Panc1 (cell line): ENCODE measurements at regions not wholly inside any gene's neighbourhood (a gene's known extent, or its start where the extent isn't known, plus 50 kb on each side); places are given as distances from the start of the nearest gene placed in this dataset.

Experiments used
- ATAC-seq: fragments of 200-7000 bp; cut with Tn5 transposase; 2 replicates; pipeline ENCODE4 v1.9.1; 2020; ENCODE audit warnings: mild to moderate bottlenecking, moderate library complexity
- BruUV-seq: library from RNA; stranded (reverse); fragments of 400-500 nt; replicated peaks from 2 replicates; lab custom pipeline; 2021; lab: Mats Ljungman, UMichigan
- CTCF ChIA-PET: fragments of 300-600 bp; sonication (Branson Sonifier 250); formaldehyde crosslinking; loops from one replicate; lab custom pipeline; 2022; ENCODE audit warnings: antibody characterized with exemption; lab: Charles Lee
- POLR2A ChIA-PET: fragments of 300-600 bp; sonication (Branson Sonifier 250); formaldehyde crosslinking; loops from one replicate; lab custom pipeline; 2022; ENCODE audit warnings: antibody characterized with exemption; lab: Charles Lee
- DNase-seq: peaks from one replicate; pipeline ENCODE4 v3.0.0-alpha.2; 2010; ENCODE audit warnings: low read depth, low spot score
- H3K27ac ChIP-seq: 2 replicates; pipeline ENCODE4 v1.5.1; 2011; ENCODE audit warnings: mild to moderate bottlenecking, low read length, inconsistent platforms
- H3K27me3 ChIP-seq: fragments of 200-500 bp; sonication (Bioruptor generic); 2 replicates; pipeline ENCODE4 v1.6.0; 2014; ENCODE audit warnings: low read length, inconsistent platforms; ENCODE audit not compliant: control insufficient read depth, insufficient read depth
- H3K36me3 ChIP-seq: fragments of 200-500 bp; sonication (Bioruptor generic); 2 replicates; pipeline ENCODE4 v1.5.1; 2014; ENCODE audit warnings: inconsistent platforms, mild to moderate bottlenecking, low read length, moderate library complexity; ENCODE audit not compliant: control insufficient read depth, insufficient read depth
- H3K4me1 ChIP-seq: 2 replicates; pipeline ENCODE4 v1.5.1; 2011; ENCODE audit warnings: inconsistent platforms, mild to moderate bottlenecking, low read length, moderate library complexity; ENCODE audit not compliant: control insufficient read depth, insufficient read depth
- H3K4me3 ChIP-seq, 2 experiments: 2 replicates each; pipeline ENCODE4 v1.5.1; 2011 to 2012; ENCODE audit warnings: low read depth in 2 of 2, low read length in 2 of 2, mild to moderate bottlenecking in 2 of 2, inconsistent platforms in 1 of 2, moderate library complexity in 1 of 2
- H3K9me3 ChIP-seq: fragments of 200-500 bp; sonication (Bioruptor generic); 2 replicates; pipeline ENCODE4 v1.5.1; 2014; ENCODE audit warnings: low read depth, mild to moderate bottlenecking, inconsistent platforms, low read length, moderate library complexity; ENCODE audit not compliant: control insufficient read depth, insufficient read depth
- POLR2AphosphoS5 ChIP-seq: IDR thresholded peaks from 2 replicates; pipeline ENCODE4 v1.6.1; 2012; ENCODE audit warnings: mild to moderate bottlenecking, low read depth, low read length, moderate library complexity
- SIN3A ChIP-seq: IDR thresholded peaks from 2 replicates; pipeline ENCODE4 v1.6.1; 2012; ENCODE audit warnings: low read depth, mild to moderate bottlenecking, low read length, moderate library complexity, borderline replicate concordance; ENCODE audit not compliant: insufficient read depth
- TCF7L2 ChIP-seq: IDR thresholded peaks from 2 replicates; pipeline ENCODE4 v1.6.1; 2011; ENCODE audit warnings: mild to moderate bottlenecking, low read depth, low read length, inconsistent platforms
- in situ Hi-C: cut with HindIII; loops from 2 replicates; pipeline ENCODE4 v1.10.0; 2016; ENCODE audit warnings: low sequenced_read_pairs, low pct_unique_long_range_greater_than_20kb
- intact Hi-C: fragments of 100-400 bp; cut with micrococcal nuclease; formaldehyde crosslinking; loops from one replicate; pipeline ENCODE4 v1.10.0; 2022; ENCODE audit not compliant: unreplicated experiment
- TF ChIP-seq, protein P1 (sequence below): fragments of 450-650 bp; IDR thresholded peaks from 2 replicates; pipeline ENCODE4 v1.5.1; 2017; ENCODE audit warnings: mild to moderate bottlenecking
- TF ChIP-seq, protein P2 (sequence below), 2 experiments: IDR thresholded peaks; 2 replicates each; pipeline ENCODE4 v1.6.1; 2011 to 2012; ENCODE audit warnings: low read depth in 2 of 2, control low read depth in 1 of 2, low read length in 1 of 2, mild to moderate bottlenecking in 1 of 2, moderate library complexity in 1 of 2; ENCODE audit not compliant: insufficient read depth in 1 of 2

DNA sequence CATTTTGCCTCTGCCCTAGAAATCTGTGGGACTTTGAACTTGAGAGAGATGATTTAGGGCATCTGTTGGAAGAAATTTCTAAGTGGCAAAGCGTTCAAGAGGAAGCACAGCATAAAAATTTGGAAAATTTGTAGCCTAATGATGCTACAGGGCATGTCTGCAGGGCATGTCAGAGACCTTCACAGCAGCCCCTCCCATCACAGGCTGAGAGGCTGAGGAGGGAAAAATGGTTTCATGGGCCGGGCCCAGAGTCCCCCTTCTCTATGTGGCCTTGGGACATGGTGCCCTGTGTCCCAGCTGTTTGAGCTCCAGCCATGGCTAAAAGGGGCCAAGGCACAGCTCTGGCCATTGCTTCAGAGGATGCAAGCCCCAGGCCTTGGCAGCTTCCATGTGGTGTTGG is 203.0 kb downstream of the STK31 start:
- no peak overlapping the region for H3K27ac ChIP-seq
- BruUV-seq: no TSS peak
- no peak overlapping the region for H3K4me3 ChIP-seq
- CTCF ChIA-PET: no interaction called here
- in situ Hi-C loops: no loop called here
- POLR2A ChIA-PET: no interaction called here
- no peaks in the 10 kb centered on the region for H3K9me3 ChIP-seq
- ATAC-seq: no peak
- H3K36me3 ChIP-seq: no peaks in the 10 kb centered on the region
- TF ChIP-seq, protein P1, sequence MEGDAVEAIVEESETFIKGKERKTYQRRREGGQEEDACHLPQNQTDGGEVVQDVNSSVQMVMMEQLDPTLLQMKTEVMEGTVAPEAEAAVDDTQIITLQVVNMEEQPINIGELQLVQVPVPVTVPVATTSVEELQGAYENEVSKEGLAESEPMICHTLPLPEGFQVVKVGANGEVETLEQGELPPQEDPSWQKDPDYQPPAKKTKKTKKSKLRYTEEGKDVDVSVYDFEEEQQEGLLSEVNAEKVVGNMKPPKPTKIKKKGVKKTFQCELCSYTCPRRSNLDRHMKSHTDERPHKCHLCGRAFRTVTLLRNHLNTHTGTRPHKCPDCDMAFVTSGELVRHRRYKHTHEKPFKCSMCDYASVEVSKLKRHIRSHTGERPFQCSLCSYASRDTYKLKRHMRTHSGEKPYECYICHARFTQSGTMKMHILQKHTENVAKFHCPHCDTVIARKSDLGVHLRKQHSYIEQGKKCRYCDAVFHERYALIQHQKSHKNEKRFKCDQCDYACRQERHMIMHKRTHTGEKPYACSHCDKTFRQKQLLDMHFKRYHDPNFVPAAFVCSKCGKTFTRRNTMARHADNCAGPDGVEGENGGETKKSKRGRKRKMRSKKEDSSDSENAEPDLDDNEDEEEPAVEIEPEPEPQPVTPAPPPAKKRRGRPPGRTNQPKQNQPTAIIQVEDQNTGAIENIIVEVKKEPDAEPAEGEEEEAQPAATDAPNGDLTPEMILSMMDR: no peak
- TF ChIP-seq POLR2AphosphoS5 (no peak), SIN3A (no peak), TCF7L2 (no peak)
- TF ChIP-seq, protein P2, sequence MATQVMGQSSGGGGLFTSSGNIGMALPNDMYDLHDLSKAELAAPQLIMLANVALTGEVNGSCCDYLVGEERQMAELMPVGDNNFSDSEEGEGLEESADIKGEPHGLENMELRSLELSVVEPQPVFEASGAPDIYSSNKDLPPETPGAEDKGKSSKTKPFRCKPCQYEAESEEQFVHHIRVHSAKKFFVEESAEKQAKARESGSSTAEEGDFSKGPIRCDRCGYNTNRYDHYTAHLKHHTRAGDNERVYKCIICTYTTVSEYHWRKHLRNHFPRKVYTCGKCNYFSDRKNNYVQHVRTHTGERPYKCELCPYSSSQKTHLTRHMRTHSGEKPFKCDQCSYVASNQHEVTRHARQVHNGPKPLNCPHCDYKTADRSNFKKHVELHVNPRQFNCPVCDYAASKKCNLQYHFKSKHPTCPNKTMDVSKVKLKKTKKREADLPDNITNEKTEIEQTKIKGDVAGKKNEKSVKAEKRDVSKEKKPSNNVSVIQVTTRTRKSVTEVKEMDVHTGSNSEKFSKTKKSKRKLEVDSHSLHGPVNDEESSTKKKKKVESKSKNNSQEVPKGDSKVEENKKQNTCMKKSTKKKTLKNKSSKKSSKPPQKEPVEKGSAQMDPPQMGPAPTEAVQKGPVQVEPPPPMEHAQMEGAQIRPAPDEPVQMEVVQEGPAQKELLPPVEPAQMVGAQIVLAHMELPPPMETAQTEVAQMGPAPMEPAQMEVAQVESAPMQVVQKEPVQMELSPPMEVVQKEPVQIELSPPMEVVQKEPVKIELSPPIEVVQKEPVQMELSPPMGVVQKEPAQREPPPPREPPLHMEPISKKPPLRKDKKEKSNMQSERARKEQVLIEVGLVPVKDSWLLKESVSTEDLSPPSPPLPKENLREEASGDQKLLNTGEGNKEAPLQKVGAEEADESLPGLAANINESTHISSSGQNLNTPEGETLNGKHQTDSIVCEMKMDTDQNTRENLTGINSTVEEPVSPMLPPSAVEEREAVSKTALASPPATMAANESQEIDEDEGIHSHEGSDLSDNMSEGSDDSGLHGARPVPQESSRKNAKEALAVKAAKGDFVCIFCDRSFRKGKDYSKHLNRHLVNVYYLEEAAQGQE (IDR thresholded peaks at IDR 0.05; ENCODE audit: insufficient read depth in 1 of 2, low read depth in 2 of 2, low read length in 1 of 2): no peak
- no peak for DNase-seq
- no peaks in the 10 kb centered on the region for H3K27me3 ChIP-seq
- intact Hi-C loops: no loop called here
- H3K4me1 ChIP-seq: no peaks in the 10 kb centered on the region

DNA sequence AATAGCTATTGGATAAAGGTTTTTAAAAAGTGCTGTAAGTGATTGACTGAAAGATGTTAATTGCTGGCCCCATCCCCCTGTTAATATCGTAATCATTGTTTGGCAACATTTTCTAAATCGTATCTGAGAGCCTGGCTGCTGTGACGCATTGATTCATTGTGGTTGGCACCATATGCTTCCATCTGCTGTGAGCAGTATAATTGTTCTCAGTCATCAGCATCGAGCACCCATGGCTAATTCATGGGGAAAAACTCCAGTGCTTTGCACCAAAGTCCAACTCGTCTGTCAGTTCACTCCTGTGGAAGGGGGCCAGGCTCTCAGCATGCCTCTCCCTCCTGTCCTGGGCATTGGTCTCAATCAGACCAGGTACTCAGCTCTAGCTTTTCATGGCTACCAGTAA is 205.2 kb downstream of the STK31 start:
- CTCF ChIA-PET: interaction anchor here (0.6 kb wide), 1 partner anchor 304 kb away, joined by 3 read pairs; no protein-coding TSS in a partner anchor
- DNase-seq (no peak), ATAC-seq (no peak)
- Histone ChIP-seq H3K27me3 (no peaks in the 10 kb centered on the region), H3K4me3 (no peak overlapping the region), H3K36me3 (no peaks in the 10 kb centered on the region), H3K27ac (no peak overlapping the region), H3K4me1 (no peaks in the 10 kb centered on the region), H3K9me3 (no peaks in the 10 kb centered on the region)
- no peak for TF ChIP-seq SIN3A
- TF ChIP-seq, protein P1: no peak
- TF ChIP-seq, protein P2 (IDR thresholded peaks at IDR 0.05; ENCODE audit: insufficient read depth in 1 of 2, low read depth in 2 of 2, low read length in 1 of 2): no peak
- no peak for TF ChIP-seq TCF7L2
- TF ChIP-seq POLR2AphosphoS5: no peak
- in situ Hi-C loops: no loop called here
- POLR2A ChIA-PET: no interaction called here
- no TSS peak for BruUV-seq
- intact Hi-C loops: no loop called here
